Activated naive CD8-positive, alpha-beta T cell treated with anti-CD3 and anti-CD28 coated beads, Interleukin-2, amount 10 ng/mL, durations not matched to agents 7 days and 5 days (primary cell): ENCODE measurements at regions not wholly inside any gene's neighbourhood (a gene's known extent, or its start where the extent isn't known, plus 50 kb on each side); places are given as distances from the start of the nearest gene placed in this dataset.

Experiments used
- ATAC-seq: fragments of 150-1000 bp; cut with Tn5 transposase; one replicate; pipeline ENCODE4 v1.10.0; 2021; ENCODE audit warnings: low read depth, moderate library complexity
- POLR2A ChIA-PET: fragments of 350-600 bp; sonication (Branson Sonifier 250); formaldehyde crosslinking; loops from one replicate; lab custom pipeline; 2021; ENCODE audit warnings: antibody characterized with exemption; lab: Charles Lee
- DNase-seq: peaks from one replicate; pipeline ENCODE4 v3.0.0; 2021
- H3K27ac Mint-ChIP-seq: one replicate; pipeline ENCODE4 v1.8.0; 2022; ENCODE audit warnings: mild to moderate bottlenecking, mixed read lengths
- H3K27me3 Mint-ChIP-seq: one replicate; pipeline ENCODE4 v1.8.0; 2022; ENCODE audit warnings: mild to moderate bottlenecking, moderate library complexity, mixed read lengths
- H3K36me3 Mint-ChIP-seq: one replicate; pipeline ENCODE4 v1.8.0; 2021; ENCODE audit warnings: mild to moderate bottlenecking, mixed read lengths
- H3K4me1 Mint-ChIP-seq: one replicate; pipeline ENCODE4 v1.8.0; 2021; ENCODE audit warnings: mixed read lengths
- H3K4me3 Mint-ChIP-seq: one replicate; pipeline ENCODE4 v1.8.0; 2022; ENCODE audit warnings: mild to moderate bottlenecking, moderate library complexity, mixed read lengths
- H3K9me3 Mint-ChIP-seq: one replicate; pipeline ENCODE4 v1.8.0; 2021; ENCODE audit warnings: mixed read lengths

DNA sequence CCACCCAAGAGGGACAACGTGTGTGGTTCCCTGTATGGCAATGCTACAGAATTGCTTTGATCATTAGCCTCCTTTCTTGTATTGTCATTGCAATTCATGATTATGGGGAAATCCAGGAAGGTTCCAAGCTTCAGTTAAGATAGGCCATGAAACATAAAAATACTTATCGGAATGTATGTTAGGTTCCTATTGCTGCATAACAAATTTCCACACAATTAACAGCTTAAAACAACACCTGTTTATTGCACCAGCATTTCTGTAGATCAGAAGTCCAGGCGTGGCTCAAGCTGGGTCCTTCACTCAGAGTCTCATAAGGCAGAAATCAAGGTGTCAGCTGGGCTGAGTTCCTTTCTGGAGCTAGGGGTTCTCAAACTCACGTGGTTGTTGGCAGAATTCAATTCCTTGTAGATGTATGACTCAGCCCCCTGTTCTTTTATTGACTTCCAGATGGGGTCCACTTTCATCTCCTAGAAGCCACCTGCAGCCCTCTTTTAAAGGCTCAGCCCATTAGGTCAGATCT lies 365.6 kb upstream of the TMPO start:
- Mint-ChIP-seq H3K27me3 (no peaks in the 10 kb centered on the region), H3K4me1 (no peaks in the 10 kb centered on the region), H3K36me3 (no peaks in the 10 kb centered on the region), H3K4me3 (no peak overlapping the region), H3K27ac (no peak overlapping the region), H3K9me3 (peaks cover 1% of the 10 kb centered on the region)
- POLR2A ChIA-PET: no interaction called here
- DNase-seq (no peak), ATAC-seq (no peak)

DNA sequence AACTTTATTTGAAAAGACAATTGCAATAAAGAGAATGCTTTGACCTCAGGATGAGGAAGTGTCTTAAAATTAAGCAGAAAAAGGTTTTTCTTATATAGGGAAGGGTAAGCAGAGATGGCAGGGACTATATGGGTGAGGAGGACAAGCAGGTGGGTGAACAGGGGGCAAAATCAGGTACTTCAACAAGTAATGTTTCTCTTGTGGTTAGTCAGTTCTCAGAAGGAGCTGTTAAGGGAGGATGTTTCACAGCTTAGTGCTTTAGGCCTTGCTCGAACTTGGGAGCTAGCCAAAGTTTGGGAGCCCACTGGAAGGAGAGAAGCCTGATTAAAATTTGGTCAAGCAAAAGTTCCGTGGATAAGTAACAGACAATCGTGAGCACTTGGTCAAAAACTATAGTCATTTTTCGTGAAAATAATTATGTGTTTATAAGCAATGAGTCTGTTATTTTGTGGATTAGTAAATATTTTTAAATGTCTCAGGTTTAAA lies 364.2 kb upstream of the TMPO start:
- POLR2A ChIA-PET: no interaction called here
- no peaks in the 10 kb centered on the region for H3K4me1 Mint-ChIP-seq
- no peaks in the 10 kb centered on the region for H3K36me3 Mint-ChIP-seq

DNA sequence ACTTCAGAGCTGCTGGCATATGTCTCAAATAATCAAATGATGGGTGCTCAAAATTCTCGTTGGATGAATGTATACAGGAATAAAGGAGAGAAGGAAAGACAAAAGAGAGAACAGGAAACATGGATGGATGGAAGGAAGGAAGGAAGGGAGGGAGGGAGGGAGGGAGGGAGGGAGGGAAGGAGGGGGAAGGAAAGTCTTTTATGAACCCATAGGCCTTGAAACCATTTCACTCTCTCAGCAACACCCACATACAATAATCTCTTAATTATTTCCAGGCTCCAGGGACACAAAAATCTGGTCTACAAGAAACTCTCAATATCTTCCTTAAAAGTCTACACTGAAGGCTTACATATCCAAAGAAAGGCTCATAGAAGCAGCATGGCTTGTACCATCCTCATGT lies 363.4 kb upstream of the TMPO start:
- DNase-seq (no peak), ATAC-seq (no peak)
- H3K27me3 Mint-ChIP-seq: no peaks in the 10 kb centered on the region
- H3K4me3 Mint-ChIP-seq: no peak overlapping the region
- POLR2A ChIA-PET: no interaction called here
- no peaks in the 10 kb centered on the region for H3K4me1 Mint-ChIP-seq
- H3K9me3 Mint-ChIP-seq: no peaks in the 10 kb centered on the region
- no peak overlapping the region for H3K27ac Mint-ChIP-seq
- H3K36me3 Mint-ChIP-seq: no peaks in the 10 kb centered on the region

More for the DNA sequence above, 364.2 kb upstream of the TMPO start:
- no peaks in the 10 kb centered on the region for H3K27me3 Mint-ChIP-seq
- no peak overlapping the region for H3K27ac Mint-ChIP-seq
- ATAC-seq (no peak), DNase-seq (no peak)
- H3K4me3 Mint-ChIP-seq: no peak overlapping the region
- H3K9me3 Mint-ChIP-seq: no peaks in the 10 kb centered on the region

DNA sequence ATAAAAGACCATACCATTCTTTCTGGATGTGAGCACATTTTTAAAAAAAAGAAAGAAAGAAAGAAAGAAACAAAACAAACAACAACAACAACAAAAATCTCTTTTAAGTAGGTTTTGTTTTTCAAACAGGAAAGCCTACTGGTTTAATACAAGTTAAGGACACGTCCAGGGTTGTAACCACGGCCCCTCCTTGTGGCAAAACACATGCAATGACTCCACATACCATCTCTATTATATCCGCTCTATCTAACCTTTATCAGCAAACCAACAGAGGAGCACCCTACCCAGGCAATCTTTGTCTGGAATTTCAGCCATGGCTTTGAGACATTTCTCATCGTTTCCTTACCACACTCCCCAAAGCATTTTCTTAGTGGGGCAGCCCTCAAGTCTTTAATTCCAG lies 360.5 kb upstream of the TMPO start:
- Mint-ChIP-seq H3K27me3 (no peaks in the 10 kb centered on the region), H3K4me3 (no peak overlapping the region), H3K4me1 (no peaks in the 10 kb centered on the region), H3K27ac (no peak overlapping the region), H3K9me3 (no peaks in the 10 kb centered on the region), H3K36me3 (no peaks in the 10 kb centered on the region)
- no peak for ATAC-seq
- POLR2A ChIA-PET: no interaction called here
- no peak for DNase-seq

DNA sequence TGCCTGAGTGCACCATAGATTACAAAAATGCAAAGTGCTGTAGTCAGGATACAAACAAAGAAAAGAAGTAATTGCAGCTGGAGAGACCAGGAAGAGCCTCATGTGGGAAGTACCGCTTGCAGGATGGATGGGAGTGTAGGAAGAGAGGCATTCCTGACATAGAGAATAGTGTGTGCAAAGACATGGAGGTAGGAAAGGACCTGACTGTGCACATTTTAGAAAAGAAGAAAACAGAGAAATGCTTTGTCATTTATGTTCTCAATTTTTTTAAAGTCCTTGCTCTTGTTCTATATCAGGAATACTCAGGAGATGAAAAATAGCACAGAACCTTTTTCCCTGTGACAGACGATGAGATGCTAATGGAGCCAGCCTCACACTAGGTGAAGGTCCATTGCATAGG lies 358.7 kb upstream of the TMPO start:
- POLR2A ChIA-PET: no interaction called here
- Mint-ChIP-seq H3K4me3 (no peak overlapping the region), H3K27ac (no peak overlapping the region), H3K36me3 (no peaks in the 10 kb centered on the region), H3K4me1 (no peaks in the 10 kb centered on the region), H3K9me3 (no peaks in the 10 kb centered on the region), H3K27me3 (no peaks in the 10 kb centered on the region)
- ATAC-seq: no peak
- no peak for DNase-seq

DNA sequence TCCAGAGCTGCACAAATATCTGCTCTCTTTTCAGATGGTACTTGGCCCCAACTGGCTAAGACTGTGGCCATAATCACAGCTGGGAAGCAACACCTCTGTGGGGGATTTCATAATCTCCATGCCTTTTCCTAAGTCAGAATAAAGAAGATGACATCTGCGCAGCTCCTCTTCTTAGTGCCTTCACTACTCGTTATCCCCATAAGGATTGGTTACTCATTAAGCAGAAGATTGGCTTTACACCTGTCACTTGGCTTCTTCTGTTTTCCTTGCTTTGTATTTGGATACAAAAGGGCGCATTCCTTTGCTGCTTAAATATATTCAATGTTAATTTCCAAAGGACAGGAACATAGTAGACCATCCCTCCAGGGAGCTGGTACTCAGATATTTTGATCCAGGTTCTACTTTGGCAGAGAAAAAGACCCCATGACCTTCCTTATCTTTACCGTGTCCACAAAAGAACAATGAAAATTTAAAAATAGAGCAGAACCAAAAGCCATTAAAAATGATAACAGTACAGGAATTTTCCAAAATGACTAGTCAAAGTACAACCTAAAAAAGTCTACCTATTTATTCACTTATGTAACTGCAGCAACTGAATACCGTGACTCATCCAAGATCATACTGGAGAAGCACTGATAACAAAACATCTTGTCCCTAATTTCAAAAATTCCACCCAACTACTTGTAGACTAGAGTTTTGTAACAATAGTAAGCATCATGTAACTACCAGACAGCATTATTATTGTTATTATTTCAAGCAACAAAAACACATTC lies 352.3 kb upstream of the TMPO start:
- Mint-ChIP-seq H3K27ac (no peak overlapping the region), H3K4me1 (no peaks in the 10 kb centered on the region), H3K27me3 (no peaks in the 10 kb centered on the region), H3K36me3 (no peaks in the 10 kb centered on the region), H3K4me3 (no peak overlapping the region), H3K9me3 (no peaks in the 10 kb centered on the region)
- no peak for DNase-seq
- POLR2A ChIA-PET: no interaction called here
- no peak for ATAC-seq

DNA sequence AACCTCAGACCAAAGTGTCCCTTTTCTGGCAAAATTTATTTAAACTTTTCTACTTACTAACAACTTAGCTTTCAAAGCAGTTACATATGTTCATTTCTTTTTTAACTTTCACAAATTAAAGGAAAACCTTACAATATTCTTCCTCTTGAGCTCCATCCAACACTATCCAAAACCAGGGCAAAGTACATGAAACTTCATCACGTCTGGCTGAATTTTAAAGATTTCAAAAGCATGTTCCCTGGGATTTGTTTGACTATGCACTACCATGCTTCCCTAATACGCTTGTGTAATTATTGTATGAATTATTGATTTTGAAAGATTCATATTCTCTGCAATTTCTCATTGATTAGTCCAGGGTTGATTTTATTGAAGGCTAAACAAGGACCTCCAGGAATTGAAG lies 343.1 kb upstream of the TMPO start:
- DNase-seq (no peak), ATAC-seq (no peak)
- H3K9me3 Mint-ChIP-seq: no peaks in the 10 kb centered on the region
- no peak overlapping the region for H3K27ac Mint-ChIP-seq
- no peaks in the 10 kb centered on the region for H3K36me3 Mint-ChIP-seq
- POLR2A ChIA-PET: no interaction called here
- no peaks in the 10 kb centered on the region for H3K4me1 Mint-ChIP-seq
- H3K27me3 Mint-ChIP-seq: no peaks in the 10 kb centered on the region
- H3K4me3 Mint-ChIP-seq: no peak overlapping the region

DNA sequence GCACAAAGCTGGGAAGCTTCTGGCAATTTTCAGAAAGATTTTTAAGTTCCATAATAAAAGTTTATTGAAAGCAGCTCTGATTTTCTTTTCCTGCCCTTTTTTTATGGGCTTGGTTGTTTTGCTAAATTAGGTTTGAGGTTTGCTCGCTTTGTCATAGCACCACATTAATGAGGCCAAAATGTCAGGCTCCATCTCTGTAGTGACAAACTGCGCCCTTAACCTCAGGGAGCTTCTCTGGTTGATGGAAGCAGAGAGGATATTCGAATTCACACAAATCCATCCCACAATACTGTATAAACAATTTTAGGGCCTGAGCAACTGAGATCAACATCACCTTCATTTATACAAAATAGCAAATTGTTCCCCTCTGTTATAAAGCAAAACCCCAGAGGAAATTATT lies 342.6 kb upstream of the TMPO start:
- Mint-ChIP-seq H3K4me3 (no peak overlapping the region), H3K4me1 (no peaks in the 10 kb centered on the region), H3K9me3 (no peaks in the 10 kb centered on the region), H3K27ac (no peak overlapping the region), H3K36me3 (no peaks in the 10 kb centered on the region), H3K27me3 (no peaks in the 10 kb centered on the region)
- POLR2A ChIA-PET: no interaction called here
- no peak for DNase-seq
- ATAC-seq: no peak

DNA sequence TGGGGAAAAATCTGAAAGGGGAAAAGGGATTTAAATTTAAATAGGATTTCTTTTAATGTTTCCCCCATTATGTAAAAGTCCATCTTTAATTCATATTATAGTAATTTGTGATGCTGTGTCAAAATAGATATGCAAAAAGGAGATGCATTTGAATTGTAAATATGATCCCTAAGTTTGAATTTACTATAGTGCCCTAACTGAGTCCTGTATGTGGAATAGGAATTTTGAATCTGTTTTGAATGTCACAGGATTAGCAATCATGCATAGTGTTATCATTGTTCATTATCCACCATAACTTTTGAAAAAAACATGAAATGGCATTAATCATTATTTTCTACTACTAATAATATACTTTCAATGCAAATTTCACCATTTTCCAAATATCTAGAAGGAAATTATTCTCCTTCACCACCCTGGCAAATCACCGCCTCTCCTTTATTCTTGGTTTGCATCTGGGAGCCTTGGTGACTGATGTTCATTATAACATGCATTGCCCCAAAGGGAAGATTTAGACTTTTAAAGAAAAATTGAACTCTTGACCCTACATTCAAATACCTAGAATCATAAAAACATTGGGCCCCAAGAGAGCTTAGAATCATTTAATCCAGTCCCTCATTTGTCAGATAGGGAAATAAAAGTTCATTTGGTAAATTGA lies 341.5 kb upstream of the TMPO start:
- POLR2A ChIA-PET: no interaction called here
- Mint-ChIP-seq H3K27me3 (no peaks in the 10 kb centered on the region), H3K4me3 (no peak overlapping the region), H3K36me3 (no peaks in the 10 kb centered on the region), H3K4me1 (no peaks in the 10 kb centered on the region), H3K27ac (no peak overlapping the region), H3K9me3 (no peaks in the 10 kb centered on the region)
- DNase-seq: no peak
- no peak for ATAC-seq

DNA sequence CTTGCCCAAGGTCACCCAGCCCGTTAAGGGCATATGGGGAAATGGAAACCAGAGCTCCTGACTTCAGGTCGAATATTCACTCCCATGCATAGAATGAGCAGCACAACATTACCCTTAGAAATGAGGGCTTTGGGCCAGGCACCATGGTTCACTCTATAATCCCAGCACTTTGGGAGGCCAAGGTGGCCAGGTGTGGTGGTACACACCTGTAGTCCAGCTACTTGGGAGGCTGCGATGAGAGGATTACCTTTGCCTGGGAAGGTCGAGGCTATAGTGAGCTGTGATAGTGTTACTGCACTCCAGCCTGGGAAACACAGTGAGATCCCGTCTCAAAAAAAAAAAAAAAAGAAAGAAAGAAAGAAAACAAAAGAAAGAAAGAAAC lies 341.0 kb upstream of the TMPO start:
- DNase-seq: no peak
- Mint-ChIP-seq H3K4me3 (no peak overlapping the region), H3K27ac (no peak overlapping the region), H3K27me3 (no peaks in the 10 kb centered on the region), H3K4me1 (no peaks in the 10 kb centered on the region), H3K9me3 (no peaks in the 10 kb centered on the region), H3K36me3 (no peaks in the 10 kb centered on the region)
- no peak for ATAC-seq
- POLR2A ChIA-PET: no interaction called here

DNA sequence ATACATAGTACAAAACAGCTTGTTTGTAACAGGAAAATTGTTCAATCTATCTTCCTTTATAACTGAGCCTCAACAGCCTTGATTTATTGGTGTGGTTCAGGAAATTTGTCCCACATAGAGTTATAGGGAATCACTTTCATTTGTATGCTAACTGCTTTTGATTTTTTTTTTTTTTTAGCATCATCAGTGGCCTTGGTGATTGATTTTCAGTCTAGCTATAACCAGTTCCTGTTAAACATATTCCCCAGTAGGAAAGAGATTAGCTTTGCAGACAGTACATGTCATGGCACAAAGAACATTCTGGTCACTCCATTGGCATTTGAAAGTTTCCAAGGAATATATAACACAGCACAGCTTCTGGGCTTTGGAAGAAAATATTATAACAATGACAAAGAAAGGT lies 337.3 kb upstream of the TMPO start:
- Mint-ChIP-seq H3K4me1 (no peaks in the 10 kb centered on the region), H3K9me3 (no peaks in the 10 kb centered on the region), H3K27me3 (no peaks in the 10 kb centered on the region), H3K27ac (no peak overlapping the region), H3K36me3 (no peaks in the 10 kb centered on the region), H3K4me3 (no peak overlapping the region)
- DNase-seq: no peak
- no peak for ATAC-seq
- POLR2A ChIA-PET: no interaction called here

DNA sequence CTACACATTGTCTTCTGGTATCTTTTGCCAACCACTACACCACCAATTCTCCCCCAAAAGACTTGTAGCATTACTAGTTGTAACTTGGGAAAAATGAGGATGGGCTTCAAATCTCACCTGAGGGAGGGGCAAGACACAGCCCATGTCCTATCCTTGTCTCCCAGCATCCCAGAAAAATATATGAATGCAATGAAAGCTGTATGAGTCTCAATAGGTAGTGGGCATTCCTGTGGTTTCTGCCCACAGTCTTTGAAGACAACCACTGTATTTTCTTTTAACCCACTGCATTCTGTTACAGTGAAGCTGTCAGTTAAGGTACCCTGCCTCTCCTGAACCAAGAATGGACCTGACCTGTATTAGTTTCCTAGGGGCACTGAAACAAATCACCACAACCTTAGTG lies 336.2 kb upstream of the TMPO start:
- no peak for ATAC-seq
- no peaks in the 10 kb centered on the region for H3K4me1 Mint-ChIP-seq
- POLR2A ChIA-PET: no interaction called here
- no peak overlapping the region for H3K27ac Mint-ChIP-seq
- no peaks in the 10 kb centered on the region for H3K9me3 Mint-ChIP-seq
- H3K4me3 Mint-ChIP-seq: no peak overlapping the region
- H3K36me3 Mint-ChIP-seq: no peaks in the 10 kb centered on the region
- DNase-seq: no peak
- H3K27me3 Mint-ChIP-seq: no peaks in the 10 kb centered on the region

DNA sequence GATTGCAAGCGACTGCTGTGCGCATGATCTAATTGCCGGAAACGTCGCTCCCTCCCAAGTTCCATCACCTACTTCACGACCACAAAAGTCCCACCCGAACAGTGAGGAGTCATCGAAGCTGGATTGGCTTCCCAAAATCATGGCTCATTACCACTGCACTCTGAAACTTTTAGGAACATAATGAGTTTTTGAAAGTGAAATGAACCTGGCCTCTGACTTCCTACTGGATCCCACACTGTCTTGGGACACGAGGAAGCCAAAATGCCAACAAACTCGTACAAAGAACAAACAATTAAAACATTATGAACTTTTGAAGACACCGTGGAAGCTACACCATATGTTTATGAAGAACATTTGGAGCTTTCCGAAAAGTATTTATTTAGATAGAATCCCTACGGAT lies 334.8 kb upstream of the TMPO start:
- H3K36me3 Mint-ChIP-seq: no peaks in the 10 kb centered on the region
- H3K9me3 Mint-ChIP-seq: no peaks in the 10 kb centered on the region
- H3K27ac Mint-ChIP-seq: no peak overlapping the region
- ATAC-seq (no peak), DNase-seq (no peak)
- no peaks in the 10 kb centered on the region for H3K4me1 Mint-ChIP-seq
- POLR2A ChIA-PET: no interaction called here
- no peaks in the 10 kb centered on the region for H3K27me3 Mint-ChIP-seq
- no peak overlapping the region for H3K4me3 Mint-ChIP-seq

DNA sequence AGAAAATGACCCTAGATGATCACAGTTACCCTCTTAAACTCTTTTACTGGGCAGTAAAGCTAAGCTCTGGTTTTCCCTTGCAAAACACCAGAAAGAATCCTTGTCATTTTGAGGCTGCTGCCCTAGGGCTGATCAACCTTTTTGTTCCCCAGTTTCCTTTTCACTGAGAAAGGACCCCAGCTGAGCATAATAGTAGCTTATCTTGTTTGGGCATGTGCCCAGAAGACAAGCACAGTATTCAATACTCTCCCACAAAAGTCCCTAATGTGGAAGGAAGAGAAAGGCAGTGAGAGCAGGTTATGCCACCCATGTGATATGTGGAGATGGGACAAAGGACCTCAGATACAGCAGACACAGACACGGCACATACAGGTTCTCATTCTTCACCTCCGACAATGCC lies 332.6 kb upstream of the TMPO start:
- ATAC-seq (no peak), DNase-seq (no peak)
- H3K36me3 Mint-ChIP-seq: no peaks in the 10 kb centered on the region
- H3K27me3 Mint-ChIP-seq: no peaks in the 10 kb centered on the region
- H3K9me3 Mint-ChIP-seq: no peaks in the 10 kb centered on the region
- H3K27ac Mint-ChIP-seq: no peak overlapping the region
- no peak overlapping the region for H3K4me3 Mint-ChIP-seq
- POLR2A ChIA-PET: no interaction called here
- no peaks in the 10 kb centered on the region for H3K4me1 Mint-ChIP-seq
